RWPE2 (cell line): ENCODE measurements at regions not wholly inside any gene's neighbourhood (a gene's known extent, or its start where the extent isn't known, plus 50 kb on each side); places are given as distances from the start of the nearest gene placed in this dataset.

ENCODE experiments used
- ATAC-seq: fragments of 200-7000 bp; cut with Tn5 transposase; 3 replicates; pipeline ENCODE4 v1.9.1; 2021; ENCODE audit warnings: low read depth
- DNase-seq: peaks from one replicate; pipeline ENCODE4 v3.0.0-alpha.2; 2020; ENCODE audit warnings: low spot score
- H3K27ac ChIP-seq: fragments of 450-650 bp; 2 replicates; pipeline ENCODE4 v1.5.1; 2017; ENCODE audit warnings: mild to moderate bottlenecking; ENCODE audit not compliant: poor library complexity, severe bottlenecking
- H3K27me3 ChIP-seq: fragments of 250-450 bp; sonication (Bioruptor Pico); 2 replicates; pipeline ENCODE4 v1.5.1; 2021; ENCODE audit warnings: mild to moderate bottlenecking, moderate library complexity; ENCODE audit not compliant: insufficient read depth, poor library complexity, severe bottlenecking
- H3K36me3 ChIP-seq: fragments of 250-450 bp; sonication (Bioruptor Pico); 2 replicates; pipeline ENCODE4 v1.5.1; 2020; ENCODE audit warnings: low read depth, mild to moderate bottlenecking, moderate library complexity
- H3K4me1 ChIP-seq: fragments of 250-450 bp; sonication (Bioruptor Pico); 2 replicates; pipeline ENCODE4 v1.5.1; 2021; ENCODE audit warnings: mild to moderate bottlenecking, moderate library complexity; ENCODE audit not compliant: insufficient read depth, poor library complexity, severe bottlenecking
- H3K4me3 ChIP-seq: fragments of 250-450 bp; sonication (Bioruptor Pico); 2 replicates; pipeline ENCODE4 v1.5.1; 2021; ENCODE audit warnings: mild to moderate bottlenecking, moderate library complexity; ENCODE audit not compliant: severe bottlenecking
- H3K9me3 ChIP-seq: fragments of 250-450 bp; sonication (Bioruptor Pico); 2 replicates; pipeline ENCODE4 v1.5.1; 2021; ENCODE audit warnings: mild to moderate bottlenecking, moderate library complexity; ENCODE audit not compliant: severe bottlenecking
- TF ChIP-seq, protein P1 (sequence below): fragments of 450-650 bp; IDR thresholded peaks from one replicate; pipeline ENCODE4 v1.5.1; 2017; ENCODE audit warnings: mild to moderate bottlenecking, moderate library complexity; ENCODE audit not compliant: poor library complexity, severe bottlenecking

DNA sequence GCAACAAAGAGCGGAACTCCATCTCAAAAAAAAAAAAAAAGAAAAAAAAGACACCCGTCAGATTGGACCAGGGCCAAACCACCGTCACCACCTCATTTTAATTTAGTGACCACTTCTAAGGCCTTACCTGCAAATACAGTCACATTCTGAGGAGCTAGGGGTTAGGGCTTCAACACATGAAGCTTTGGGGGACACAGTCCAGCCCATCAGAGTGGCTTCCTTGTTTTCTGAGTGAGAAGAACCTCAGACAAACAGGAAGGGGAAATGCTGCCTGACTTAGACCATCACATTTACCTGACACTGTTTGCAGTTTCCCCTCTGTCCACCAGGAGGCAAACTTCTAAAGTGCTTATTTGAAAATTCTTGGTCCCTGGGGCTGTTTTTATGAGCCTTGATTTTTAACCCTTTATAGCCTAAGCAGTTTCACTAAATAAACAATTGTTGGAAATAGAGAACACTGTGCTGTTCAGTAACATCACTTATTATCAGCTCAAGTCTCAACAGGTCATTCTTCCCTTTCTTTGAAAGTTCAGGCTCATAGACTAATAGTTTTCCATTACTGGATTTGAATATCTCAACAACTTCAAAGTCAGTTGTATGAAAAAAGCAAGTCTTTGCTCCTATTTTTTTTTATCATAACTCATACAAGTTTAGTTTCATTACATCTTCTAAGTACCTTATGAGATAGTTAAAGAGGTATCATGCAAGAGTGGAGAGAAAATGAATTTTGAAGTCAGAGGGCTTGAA lies 74.9 kb upstream of the WASF3 start:
- Histone ChIP-seq H3K4me3 (no peak overlapping the region), H3K4me1 (no peaks in the 10 kb centered on the region), H3K9me3 (no peaks in the 10 kb centered on the region), H3K27me3 (no peaks in the 10 kb centered on the region), H3K27ac (no peak overlapping the region), H3K36me3 (no peaks in the 10 kb centered on the region)
- TF ChIP-seq, protein P1, sequence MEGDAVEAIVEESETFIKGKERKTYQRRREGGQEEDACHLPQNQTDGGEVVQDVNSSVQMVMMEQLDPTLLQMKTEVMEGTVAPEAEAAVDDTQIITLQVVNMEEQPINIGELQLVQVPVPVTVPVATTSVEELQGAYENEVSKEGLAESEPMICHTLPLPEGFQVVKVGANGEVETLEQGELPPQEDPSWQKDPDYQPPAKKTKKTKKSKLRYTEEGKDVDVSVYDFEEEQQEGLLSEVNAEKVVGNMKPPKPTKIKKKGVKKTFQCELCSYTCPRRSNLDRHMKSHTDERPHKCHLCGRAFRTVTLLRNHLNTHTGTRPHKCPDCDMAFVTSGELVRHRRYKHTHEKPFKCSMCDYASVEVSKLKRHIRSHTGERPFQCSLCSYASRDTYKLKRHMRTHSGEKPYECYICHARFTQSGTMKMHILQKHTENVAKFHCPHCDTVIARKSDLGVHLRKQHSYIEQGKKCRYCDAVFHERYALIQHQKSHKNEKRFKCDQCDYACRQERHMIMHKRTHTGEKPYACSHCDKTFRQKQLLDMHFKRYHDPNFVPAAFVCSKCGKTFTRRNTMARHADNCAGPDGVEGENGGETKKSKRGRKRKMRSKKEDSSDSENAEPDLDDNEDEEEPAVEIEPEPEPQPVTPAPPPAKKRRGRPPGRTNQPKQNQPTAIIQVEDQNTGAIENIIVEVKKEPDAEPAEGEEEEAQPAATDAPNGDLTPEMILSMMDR = peak; percentile 79
- ATAC-seq = no peak
- no peak for DNase-seq

DNA sequence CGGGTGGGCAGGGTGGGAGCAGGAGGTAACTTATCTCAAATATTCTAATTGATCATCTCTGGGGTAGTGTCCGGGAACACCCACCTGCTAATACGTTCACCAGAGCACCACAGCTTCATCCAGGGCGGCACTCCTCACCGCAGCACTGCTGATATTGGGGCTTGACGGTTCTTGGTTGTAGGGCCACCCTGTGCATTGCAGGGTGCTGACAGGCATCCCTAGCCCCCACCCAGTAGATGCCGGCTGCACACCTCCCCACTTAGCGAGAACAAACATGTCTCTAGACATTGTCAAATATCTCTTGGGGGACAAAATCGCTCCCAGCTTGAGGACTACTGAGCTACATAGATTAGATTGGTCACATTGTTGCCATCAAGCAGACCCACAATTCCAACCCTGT lies 73.9 kb upstream of the WASF3 start:
- H3K4me3 ChIP-seq = no peak overlapping the region
- TF ChIP-seq, protein P1 = no peak
- no peak for DNase-seq
- H3K27ac ChIP-seq = no peak overlapping the region
- no peaks in the 10 kb centered on the region for H3K36me3 ChIP-seq
- H3K27me3 ChIP-seq = no peaks in the 10 kb centered on the region
- no peaks in the 10 kb centered on the region for H3K9me3 ChIP-seq
- H3K4me1 ChIP-seq = no peaks in the 10 kb centered on the region
- no peak for ATAC-seq

GRCh38 chr13:26484196-26484595 lies 73.3 kb upstream of the WASF3 start:
- Histone ChIP-seq H3K27me3 (no peaks in the 10 kb centered on the region), H3K9me3 (no peaks in the 10 kb centered on the region), H3K36me3 (no peaks in the 10 kb centered on the region), H3K27ac (no peak overlapping the region), H3K4me1 (no peaks in the 10 kb centered on the region), H3K4me3 (no peak overlapping the region)
- ATAC-seq (no peak), DNase-seq (no peak)
- TF ChIP-seq, protein P1 = no peak

DNA sequence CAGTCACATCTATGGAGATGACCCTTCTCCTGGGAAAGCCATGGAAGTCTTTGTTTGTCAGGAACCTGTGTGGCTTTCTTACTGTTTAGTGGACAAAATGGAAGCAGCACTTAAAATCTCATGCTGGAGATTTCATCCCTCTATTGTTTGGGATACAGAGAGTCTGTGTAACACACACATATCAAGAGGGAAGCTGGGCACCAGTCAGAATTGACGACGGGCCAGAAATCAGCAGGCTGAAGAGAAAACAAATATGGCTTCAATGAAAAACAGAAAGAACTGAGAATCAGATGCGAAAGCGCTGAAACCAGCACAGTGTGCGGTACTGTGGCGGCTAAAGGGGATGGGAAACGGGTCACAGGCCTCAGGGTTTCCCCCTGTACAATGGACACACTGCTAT lies 72.2 kb upstream of the WASF3 start:
- no peak for ATAC-seq
- no peak for DNase-seq
- TF ChIP-seq, protein P1 = no peak
- Histone ChIP-seq H3K27ac (no peak overlapping the region), H3K9me3 (no peaks in the 10 kb centered on the region), H3K36me3 (no peaks in the 10 kb centered on the region), H3K4me3 (no peak overlapping the region), H3K4me1 (no peaks in the 10 kb centered on the region), H3K27me3 (no peaks in the 10 kb centered on the region)

DNA sequence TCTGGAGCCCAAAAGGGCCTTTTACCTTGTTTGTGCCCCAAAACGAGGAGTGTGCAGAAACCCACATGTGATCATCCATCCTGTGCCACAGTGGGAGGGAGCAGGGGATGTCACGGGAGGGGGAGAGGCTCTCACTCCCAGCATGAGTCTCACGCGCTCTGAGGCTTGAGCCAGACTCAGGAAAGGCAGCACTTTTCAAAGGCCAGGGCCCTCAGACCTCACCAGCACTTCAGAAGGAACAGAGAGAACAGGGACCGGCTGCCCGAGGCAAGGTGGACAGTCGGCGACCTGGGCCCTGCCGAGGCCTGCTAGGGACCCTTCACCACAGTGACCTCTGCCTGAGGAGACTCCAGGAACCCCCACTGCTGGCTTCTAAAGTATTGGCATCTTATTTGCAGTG lies 71.7 kb upstream of the WASF3 start:
- H3K9me3 ChIP-seq = no peaks in the 10 kb centered on the region
- TF ChIP-seq, protein P1 = no peak
- H3K36me3 ChIP-seq = no peaks in the 10 kb centered on the region
- ATAC-seq (no peak), DNase-seq (no peak)
- no peaks in the 10 kb centered on the region for H3K4me1 ChIP-seq
- H3K27me3 ChIP-seq = no peaks in the 10 kb centered on the region
- H3K4me3 ChIP-seq = no peak overlapping the region
- no peak overlapping the region for H3K27ac ChIP-seq
